ENCODE measurements at regions not wholly inside any gene's neighbourhood (a gene's known extent, or its start where the extent isn't known, plus 50 kb on each side); places are given as distances from the start of the nearest gene placed in this dataset.

DNA sequence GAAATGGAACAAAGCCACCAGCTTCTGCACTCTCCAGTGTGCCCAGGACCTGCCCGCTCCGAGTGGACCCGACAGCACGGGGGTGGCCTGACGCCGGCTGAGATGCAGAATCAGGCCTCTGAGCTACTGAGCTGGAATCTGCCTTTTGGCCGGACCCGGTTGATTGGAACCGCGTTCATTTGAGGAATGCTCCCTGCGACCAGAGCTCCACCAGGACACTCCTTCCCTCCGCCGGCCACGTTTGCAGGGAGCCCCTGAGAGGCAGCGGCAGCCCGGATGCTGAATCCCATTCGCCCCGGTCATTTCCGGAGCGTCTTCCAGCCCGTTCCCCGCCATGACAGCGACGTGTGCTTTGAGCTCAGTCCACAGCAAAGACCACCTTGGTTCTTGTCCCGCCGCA lies 392.7 kb downstream of the THBS2 start:
- TF ChIP-seq, protein P1, sequence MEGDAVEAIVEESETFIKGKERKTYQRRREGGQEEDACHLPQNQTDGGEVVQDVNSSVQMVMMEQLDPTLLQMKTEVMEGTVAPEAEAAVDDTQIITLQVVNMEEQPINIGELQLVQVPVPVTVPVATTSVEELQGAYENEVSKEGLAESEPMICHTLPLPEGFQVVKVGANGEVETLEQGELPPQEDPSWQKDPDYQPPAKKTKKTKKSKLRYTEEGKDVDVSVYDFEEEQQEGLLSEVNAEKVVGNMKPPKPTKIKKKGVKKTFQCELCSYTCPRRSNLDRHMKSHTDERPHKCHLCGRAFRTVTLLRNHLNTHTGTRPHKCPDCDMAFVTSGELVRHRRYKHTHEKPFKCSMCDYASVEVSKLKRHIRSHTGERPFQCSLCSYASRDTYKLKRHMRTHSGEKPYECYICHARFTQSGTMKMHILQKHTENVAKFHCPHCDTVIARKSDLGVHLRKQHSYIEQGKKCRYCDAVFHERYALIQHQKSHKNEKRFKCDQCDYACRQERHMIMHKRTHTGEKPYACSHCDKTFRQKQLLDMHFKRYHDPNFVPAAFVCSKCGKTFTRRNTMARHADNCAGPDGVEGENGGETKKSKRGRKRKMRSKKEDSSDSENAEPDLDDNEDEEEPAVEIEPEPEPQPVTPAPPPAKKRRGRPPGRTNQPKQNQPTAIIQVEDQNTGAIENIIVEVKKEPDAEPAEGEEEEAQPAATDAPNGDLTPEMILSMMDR (IDR thresholded peaks at IDR 0.05): no peak
- no peak for TF ChIP-seq EP300 (IDR thresholded peaks at IDR 0.05)
- no peak for TF ChIP-seq POLR2AphosphoS5 (IDR thresholded peaks at IDR 0.05)

Data from gastroesophageal sphincter (tissue), 3 donors.